SU-DHL-6 (cell line): ENCODE measurements at regions not wholly inside any gene's neighbourhood (a gene's known extent, or its start where the extent isn't known, plus 50 kb on each side); places are given as distances from the start of the nearest gene placed in this dataset.

ENCODE experiments used
- EZH2phosphoT487 ChIP-seq: fragments of 200-600 bp; sonication (generic), shearing (Covaris generic); conservative IDR thresholded peaks from 2 replicates; pipeline ENCODE4 v1.6.1; 2018; ENCODE audit warnings: mild to moderate bottlenecking, antibody characterized with exemption, low read length, moderate library complexity, mixed read lengths
- TF ChIP-seq, protein P1 (sequence below): fragments of 200-600 bp; sonication (generic); IDR thresholded peaks from one replicate; pipeline ENCODE4 v1.5.1; 2017; ENCODE audit warnings: antibody characterized with exemption, mild to moderate bottlenecking, low read length, moderate library complexity; ENCODE audit not compliant: insufficient read depth, poor library complexity, severe bottlenecking

DNA sequence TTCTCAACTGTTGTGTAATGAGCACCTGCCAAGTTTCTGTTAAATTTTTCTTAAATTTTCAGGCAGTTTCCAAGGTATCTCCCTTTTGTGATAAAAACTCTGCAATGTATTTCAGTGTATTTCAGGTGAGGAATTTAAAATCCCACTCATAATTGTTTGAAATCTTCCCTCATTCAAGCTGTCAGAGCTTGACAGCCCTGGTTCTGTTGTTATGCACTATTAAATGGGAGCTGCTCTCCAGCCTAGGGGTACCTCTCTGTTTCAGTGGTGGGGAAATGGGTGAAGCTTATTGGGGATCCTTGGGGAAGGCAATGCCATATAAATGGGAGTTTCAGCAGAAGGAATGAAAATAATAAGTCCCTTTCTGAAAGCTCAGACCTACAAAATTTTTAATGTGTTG lies 178.0 kb upstream of the TMCO5A start:
- TF ChIP-seq, protein P1, sequence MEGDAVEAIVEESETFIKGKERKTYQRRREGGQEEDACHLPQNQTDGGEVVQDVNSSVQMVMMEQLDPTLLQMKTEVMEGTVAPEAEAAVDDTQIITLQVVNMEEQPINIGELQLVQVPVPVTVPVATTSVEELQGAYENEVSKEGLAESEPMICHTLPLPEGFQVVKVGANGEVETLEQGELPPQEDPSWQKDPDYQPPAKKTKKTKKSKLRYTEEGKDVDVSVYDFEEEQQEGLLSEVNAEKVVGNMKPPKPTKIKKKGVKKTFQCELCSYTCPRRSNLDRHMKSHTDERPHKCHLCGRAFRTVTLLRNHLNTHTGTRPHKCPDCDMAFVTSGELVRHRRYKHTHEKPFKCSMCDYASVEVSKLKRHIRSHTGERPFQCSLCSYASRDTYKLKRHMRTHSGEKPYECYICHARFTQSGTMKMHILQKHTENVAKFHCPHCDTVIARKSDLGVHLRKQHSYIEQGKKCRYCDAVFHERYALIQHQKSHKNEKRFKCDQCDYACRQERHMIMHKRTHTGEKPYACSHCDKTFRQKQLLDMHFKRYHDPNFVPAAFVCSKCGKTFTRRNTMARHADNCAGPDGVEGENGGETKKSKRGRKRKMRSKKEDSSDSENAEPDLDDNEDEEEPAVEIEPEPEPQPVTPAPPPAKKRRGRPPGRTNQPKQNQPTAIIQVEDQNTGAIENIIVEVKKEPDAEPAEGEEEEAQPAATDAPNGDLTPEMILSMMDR = no peak
- TF ChIP-seq EZH2phosphoT487 = no peak
